ENCODE measurements at regions not wholly inside any gene's neighbourhood (a gene's known extent, or its start where the extent isn't known, plus 50 kb on each side); places are given as distances from the start of the nearest gene placed in this dataset.

GRCh38 chrX:16268206-16268605 lies 100.9 kb downstream of the MAGEB17 start:
- H3K9me3 ChIP-seq (ENCODE audit: low read depth, low read length, poor library complexity, severe bottlenecking), result no peaks in the 10 kb centered on the region
- TF ChIP-seq CTCF (conservative IDR thresholded peaks at IDR 0.05; ENCODE audit: low read depth, low read length), result no peak
- TF ChIP-seq EZH2 (IDR thresholded peaks at IDR 0.05; ENCODE audit: borderline replicate concordance, low read depth, low read length, poor library complexity, severe bottlenecking), result no peak
- no peaks in the 10 kb centered on the region for H3K27me3 ChIP-seq (replicated peaks; ENCODE audit: insufficient read depth, low read depth, low read length, poor library complexity)
- intact Hi-C loops (cut with micrococcal nuclease; ENCODE audit: unreplicated experiment), result no loop called here
- no peak overlapping the region for H3K4me3 ChIP-seq (ENCODE audit: low read depth, low read length, poor library complexity, severe bottlenecking)
- POLR2A ChIA-PET (ENCODE audit: low non-redundant PET), result no interaction called here
- CTCF ChIA-PET, result no interaction called here
- DNase-seq (ENCODE audit: low spot score), result no peak
- no TSS peak for BruUV-seq (replicated peaks)
- no peaks in the 10 kb centered on the region for H3K4me1 ChIP-seq (ENCODE audit: insufficient read depth, low read length, poor library complexity, severe bottlenecking)
- no peaks in the 10 kb centered on the region for H3K36me3 ChIP-seq (ENCODE audit: insufficient read depth, low read length, poor library complexity, severe bottlenecking)
- H3K27ac ChIP-seq (ENCODE audit: low read depth, low read length, poor library complexity, severe bottlenecking), result no peak overlapping the region

- BruUV-seq (replicated peaks), result no TSS peak
- H3K27ac ChIP-seq (ENCODE audit: low read depth, low read length, poor library complexity, severe bottlenecking), result no peak overlapping the region
- no peaks in the 10 kb centered on the region for H3K36me3 ChIP-seq (ENCODE audit: insufficient read depth, low read length, poor library complexity, severe bottlenecking)
- ChIA-PET CTCF (no interaction called here), POLR2A (ENCODE audit: low non-redundant PET) (no interaction called here)
- TF ChIP-seq EZH2 (IDR thresholded peaks at IDR 0.05; ENCODE audit: borderline replicate concordance, low read depth, low read length, poor library complexity, severe bottlenecking) (no peak), CTCF (conservative IDR thresholded peaks at IDR 0.05; ENCODE audit: low read depth, low read length) (peak; percentile 42)
- DNase-seq (ENCODE audit: low spot score), result peak; percentile 2
- no peaks in the 10 kb centered on the region for H3K9me3 ChIP-seq (ENCODE audit: low read depth, low read length, poor library complexity, severe bottlenecking)
- peaks cover 24% of the 10 kb centered on the region for H3K27me3 ChIP-seq (replicated peaks; ENCODE audit: insufficient read depth, low read depth, low read length, poor library complexity)
- no peaks in the 10 kb centered on the region for H3K4me1 ChIP-seq (ENCODE audit: insufficient read depth, low read length, poor library complexity, severe bottlenecking)
- intact Hi-C loops (cut with micrococcal nuclease; ENCODE audit: unreplicated experiment), result no loop called here
- no peak overlapping the region for H3K4me3 ChIP-seq (ENCODE audit: low read depth, low read length, poor library complexity, severe bottlenecking)
These were observed 111.6 kb downstream of the MAGEB17 start for GRCh38 chrX:16278927-16279326.

GRCh38 chrX:16282209-16282608 lies 114.9 kb downstream of the MAGEB17 start:
- no peak for TF ChIP-seq EZH2 (IDR thresholded peaks at IDR 0.05; ENCODE audit: borderline replicate concordance, low read depth, low read length, poor library complexity, severe bottlenecking)
- TF ChIP-seq CTCF (conservative IDR thresholded peaks at IDR 0.05; ENCODE audit: low read depth, low read length), result no peak
- DNase-seq (ENCODE audit: low spot score), result no peak
- no peak overlapping the region for H3K4me3 ChIP-seq (ENCODE audit: low read depth, low read length, poor library complexity, severe bottlenecking)
- H3K36me3 ChIP-seq (ENCODE audit: insufficient read depth, low read length, poor library complexity, severe bottlenecking), result no peaks in the 10 kb centered on the region
- ChIA-PET POLR2A (ENCODE audit: low non-redundant PET) (no interaction called here), CTCF (interaction anchor here (0.7 kb wide), 1 partner anchor 22 kb away, joined by 3 read pairs; no protein-coding TSS in a partner anchor)
- no peak overlapping the region for H3K27ac ChIP-seq (ENCODE audit: low read depth, low read length, poor library complexity, severe bottlenecking)
- H3K4me1 ChIP-seq (ENCODE audit: insufficient read depth, low read length, poor library complexity, severe bottlenecking), result no peaks in the 10 kb centered on the region
- intact Hi-C loops (cut with micrococcal nuclease; ENCODE audit: unreplicated experiment), result no loop called here
- no peaks in the 10 kb centered on the region for H3K9me3 ChIP-seq (ENCODE audit: low read depth, low read length, poor library complexity, severe bottlenecking)
- BruUV-seq (replicated peaks), result no TSS peak
- peaks cover 28% of the 10 kb centered on the region for H3K27me3 ChIP-seq (replicated peaks; ENCODE audit: insufficient read depth, low read depth, low read length, poor library complexity)

Data from A673 (cell line).